Panc1 (cell line): ENCODE measurements at regions not wholly inside any gene's neighbourhood (a gene's known extent, or its start where the extent isn't known, plus 50 kb on each side); places are given as distances from the start of the nearest gene placed in this dataset.

ENCODE experiments used
- ATAC-seq: fragments of 200-7000 bp; cut with Tn5 transposase; 2 replicates; pipeline ENCODE4 v1.9.1; 2020; ENCODE audit warnings: mild to moderate bottlenecking, moderate library complexity
- BruUV-seq: library from RNA; stranded (reverse); fragments of 400-500 nt; replicated peaks from 2 replicates; lab custom pipeline; 2021; lab: Mats Ljungman, UMichigan
- CTCF ChIA-PET: fragments of 300-600 bp; sonication (Branson Sonifier 250); formaldehyde crosslinking; loops from one replicate; lab custom pipeline; 2022; ENCODE audit warnings: antibody characterized with exemption; lab: Charles Lee
- POLR2A ChIA-PET: fragments of 300-600 bp; sonication (Branson Sonifier 250); formaldehyde crosslinking; loops from one replicate; lab custom pipeline; 2022; ENCODE audit warnings: antibody characterized with exemption; lab: Charles Lee
- DNase-seq: peaks from one replicate; pipeline ENCODE4 v3.0.0-alpha.2; 2010; ENCODE audit warnings: low read depth, low spot score
- H3K27ac ChIP-seq: 2 replicates; pipeline ENCODE4 v1.5.1; 2011; ENCODE audit warnings: mild to moderate bottlenecking, low read length, inconsistent platforms
- H3K27me3 ChIP-seq: fragments of 200-500 bp; sonication (Bioruptor generic); 2 replicates; pipeline ENCODE4 v1.6.0; 2014; ENCODE audit warnings: low read length, inconsistent platforms; ENCODE audit not compliant: control insufficient read depth, insufficient read depth
- H3K36me3 ChIP-seq: fragments of 200-500 bp; sonication (Bioruptor generic); 2 replicates; pipeline ENCODE4 v1.5.1; 2014; ENCODE audit warnings: inconsistent platforms, mild to moderate bottlenecking, low read length, moderate library complexity; ENCODE audit not compliant: control insufficient read depth, insufficient read depth
- H3K4me1 ChIP-seq: 2 replicates; pipeline ENCODE4 v1.5.1; 2011; ENCODE audit warnings: inconsistent platforms, mild to moderate bottlenecking, low read length, moderate library complexity; ENCODE audit not compliant: control insufficient read depth, insufficient read depth
- H3K4me3 ChIP-seq, 2 experiments: 2 replicates each; pipeline ENCODE4 v1.5.1; 2011 to 2012; ENCODE audit warnings: low read depth in 2 of 2, low read length in 2 of 2, mild to moderate bottlenecking in 2 of 2, inconsistent platforms in 1 of 2, moderate library complexity in 1 of 2
- H3K9me3 ChIP-seq: fragments of 200-500 bp; sonication (Bioruptor generic); 2 replicates; pipeline ENCODE4 v1.5.1; 2014; ENCODE audit warnings: low read depth, mild to moderate bottlenecking, inconsistent platforms, low read length, moderate library complexity; ENCODE audit not compliant: control insufficient read depth, insufficient read depth
- CTCF ChIP-seq: fragments of 450-650 bp; IDR thresholded peaks from 2 replicates; pipeline ENCODE4 v1.5.1; 2017; ENCODE audit warnings: mild to moderate bottlenecking
- POLR2AphosphoS5 ChIP-seq: IDR thresholded peaks from 2 replicates; pipeline ENCODE4 v1.6.1; 2012; ENCODE audit warnings: mild to moderate bottlenecking, low read depth, low read length, moderate library complexity
- REST ChIP-seq, 2 experiments: IDR thresholded peaks; 2 replicates each; pipeline ENCODE4 v1.6.1; 2011 to 2012; ENCODE audit warnings: low read depth in 2 of 2, control low read depth in 1 of 2, low read length in 1 of 2, mild to moderate bottlenecking in 1 of 2, moderate library complexity in 1 of 2; ENCODE audit not compliant: insufficient read depth in 1 of 2
- SIN3A ChIP-seq: IDR thresholded peaks from 2 replicates; pipeline ENCODE4 v1.6.1; 2012; ENCODE audit warnings: low read depth, mild to moderate bottlenecking, low read length, moderate library complexity, borderline replicate concordance; ENCODE audit not compliant: insufficient read depth
- TCF7L2 ChIP-seq: IDR thresholded peaks from 2 replicates; pipeline ENCODE4 v1.6.1; 2011; ENCODE audit warnings: mild to moderate bottlenecking, low read depth, low read length, inconsistent platforms
- in situ Hi-C: cut with HindIII; loops from 2 replicates; pipeline ENCODE4 v1.10.0; 2016; ENCODE audit warnings: low sequenced_read_pairs, low pct_unique_long_range_greater_than_20kb
- intact Hi-C: fragments of 100-400 bp; cut with micrococcal nuclease; formaldehyde crosslinking; loops from one replicate; pipeline ENCODE4 v1.10.0; 2022; ENCODE audit not compliant: unreplicated experiment

- POLR2A ChIA-PET = no interaction called here
- CTCF ChIA-PET = no interaction called here
- no peak for DNase-seq
- no TSS peak for BruUV-seq
- no peaks in the 10 kb centered on the region for H3K4me1 ChIP-seq
- intact Hi-C loops (no loop called here), in situ Hi-C loops (no loop called here)
- no peaks in the 10 kb centered on the region for H3K27me3 ChIP-seq
- no peaks in the 10 kb centered on the region for H3K9me3 ChIP-seq
- TF ChIP-seq REST (IDR thresholded peaks at IDR 0.05; ENCODE audit: insufficient read depth in 1 of 2, low read depth in 2 of 2, low read length in 1 of 2) (no peak), CTCF (no peak), SIN3A (no peak), TCF7L2 (no peak), POLR2AphosphoS5 (no peak)
- H3K27ac ChIP-seq = no peak overlapping the region
- H3K36me3 ChIP-seq = no peaks in the 10 kb centered on the region
- no peak for ATAC-seq
- H3K4me3 ChIP-seq = no peak overlapping the region
These were observed 1184.4 kb upstream of the PABPC4L start for GRCh38 chr4:135385830-135386581.

- no peak for TF ChIP-seq REST (IDR thresholded peaks at IDR 0.05; ENCODE audit: insufficient read depth in 1 of 2, low read depth in 2 of 2, low read length in 1 of 2)
- TF ChIP-seq TCF7L2 = no peak
- no peak for TF ChIP-seq CTCF
- TF ChIP-seq SIN3A = no peak
- no peak for TF ChIP-seq POLR2AphosphoS5
- BruUV-seq = no TSS peak
- H3K9me3 ChIP-seq = no peaks in the 10 kb centered on the region
These were observed 1182.0 kb upstream of the PABPC4L start for GRCh38 chr4:135383356-135384288.

More at GRCh38 chr4:135383356-135384288, 1182.0 kb upstream of the PABPC4L start:
- no peak for DNase-seq
- intact Hi-C loops = no loop called here
- Histone ChIP-seq H3K27me3 (no peaks in the 10 kb centered on the region), H3K4me1 (no peaks in the 10 kb centered on the region), H3K27ac (no peak overlapping the region), H3K36me3 (no peaks in the 10 kb centered on the region), H3K4me3 (no peak overlapping the region)
- ChIA-PET POLR2A (no interaction called here), CTCF (no interaction called here)
- in situ Hi-C loops = no loop called here
- ATAC-seq = no peak
